ENCODE measurements at regions not wholly inside any gene's neighbourhood (a gene's known extent, or its start where the extent isn't known, plus 50 kb on each side); places are given as distances from the start of the nearest gene placed in this dataset.

DNA sequence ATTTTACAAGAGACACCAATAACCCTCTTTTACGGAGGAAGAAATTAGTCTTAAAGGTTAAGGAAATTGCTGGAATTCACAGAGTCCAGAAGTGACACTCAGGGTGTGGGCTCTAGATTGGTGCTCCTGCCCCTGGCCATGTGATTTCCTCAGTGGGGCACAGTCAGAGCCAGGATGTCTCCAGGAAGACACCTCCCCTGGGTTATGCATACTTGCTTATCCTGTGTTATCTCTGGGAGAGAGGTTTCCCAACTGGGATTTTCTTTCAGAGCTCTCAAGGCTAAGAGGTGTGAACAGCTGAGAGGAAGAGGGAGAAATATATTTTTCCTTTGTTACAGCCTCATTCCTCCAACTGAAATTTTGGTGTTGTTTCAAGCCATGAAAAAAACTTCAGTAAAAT lies 125.6 kb upstream of the CELF4 start:
- TF ChIP-seq POLR2A (IDR thresholded peaks at IDR 0.05) (no peak), POLR2AphosphoS5 (IDR thresholded peaks at IDR 0.05) (no peak)
